Activated naive CD4-positive, alpha-beta T cell treated with anti-CD3 and anti-CD28 coated beads for 36 hours (primary cell): ENCODE measurements at regions not wholly inside any gene's neighbourhood (a gene's known extent, or its start where the extent isn't known, plus 50 kb on each side); places are given as distances from the start of the nearest gene placed in this dataset.

Experiments used
- CTCF ChIA-PET: fragments of 350-600 bp; sonication (Branson Sonifier 250); formaldehyde crosslinking; loops from one replicate; lab custom pipeline; 2021; ENCODE audit warnings: antibody characterized with exemption; lab: Charles Lee
- DNase-seq: peaks from one replicate; pipeline ENCODE4 v3.0.0-alpha.2; 2020
- H3K27ac Mint-ChIP-seq: one replicate; pipeline ENCODE4 v1.8.0; 2021; ENCODE audit warnings: mild to moderate bottlenecking, mixed read lengths
- H3K27me3 Mint-ChIP-seq: one replicate; pipeline ENCODE4 v1.8.0; 2021; ENCODE audit warnings: low read depth, mixed read lengths
- H3K36me3 Mint-ChIP-seq: one replicate; pipeline ENCODE4 v1.8.0; 2021; ENCODE audit warnings: low read depth, mixed read lengths
- H3K4me1 Mint-ChIP-seq: one replicate; pipeline ENCODE4 v1.8.0; 2021; ENCODE audit warnings: low read depth, mixed read lengths
- H3K4me3 Mint-ChIP-seq: one replicate; pipeline ENCODE4 v1.8.0; 2021; ENCODE audit warnings: mild to moderate bottlenecking, moderate library complexity, mixed read lengths
- H3K9me3 Mint-ChIP-seq: one replicate; pipeline ENCODE4 v1.8.0; 2021; ENCODE audit warnings: mixed read lengths
- intact Hi-C: fragments of 100-400 bp; cut with micrococcal nuclease; formaldehyde crosslinking; loops from one replicate; pipeline ENCODE4 v1.15.1; 2023

GRCh38 chr9:79952401-79952800, 380.6 kb downstream of the TLE4 start:
- H3K27me3 Mint-ChIP-seq: no peaks in the 10 kb centered on the region
- no peak overlapping the region for H3K4me3 Mint-ChIP-seq
- CTCF ChIA-PET: no interaction called here
- no peak for DNase-seq
- H3K27ac Mint-ChIP-seq: no peak overlapping the region
- H3K4me1 Mint-ChIP-seq: no peaks in the 10 kb centered on the region
- intact Hi-C loops: no loop called here
- peaks cover 7% of the 10 kb centered on the region for H3K9me3 Mint-ChIP-seq
- no peaks in the 10 kb centered on the region for H3K36me3 Mint-ChIP-seq

GRCh38 chr9:79946712-79947111, 374.9 kb downstream of the TLE4 start:
- DNase-seq: no peak
- Mint-ChIP-seq H3K9me3 (no peaks in the 10 kb centered on the region), H3K36me3 (no peaks in the 10 kb centered on the region), H3K4me1 (no peaks in the 10 kb centered on the region), H3K27me3 (no peaks in the 10 kb centered on the region), H3K27ac (no peak overlapping the region), H3K4me3 (no peak overlapping the region)
- intact Hi-C loops: loop anchor here (5.0 kb wide), 1 partner anchor 374 kb away; the partner anchor contains the start of gene TLE4
- CTCF ChIA-PET: interaction anchor here (0.6 kb wide), 1 partner anchor 814 kb away, joined by 3 read pairs; no protein-coding TSS in a partner anchor

DNA sequence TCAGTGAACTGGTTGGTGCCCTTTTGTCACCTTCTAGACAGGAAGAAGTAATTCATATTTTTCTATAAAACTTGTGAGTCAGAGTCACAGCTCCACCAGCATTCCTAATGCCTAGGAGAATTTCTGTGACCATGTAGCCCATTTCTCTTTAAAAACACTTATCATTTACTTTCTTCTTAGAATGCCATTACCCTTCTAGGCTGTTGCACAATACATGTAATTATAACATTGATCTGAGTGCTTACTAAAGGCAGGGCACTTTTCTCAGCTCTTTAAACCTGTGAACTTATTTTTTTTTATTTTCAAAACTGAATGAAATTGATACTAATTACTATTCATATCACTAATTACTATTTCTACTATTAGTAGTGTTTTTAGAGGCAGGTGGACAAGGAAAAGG, 373.7 kb downstream of the TLE4 start:
- CTCF ChIA-PET: interaction anchor here (1.1 kb wide), 1 partner anchor 10 kb away, joined by 5 read pairs; no protein-coding TSS in a partner anchor
- no peak for DNase-seq
- no peaks in the 10 kb centered on the region for H3K9me3 Mint-ChIP-seq
- intact Hi-C loops: loop anchor here (2.0 to 5.0 kb wide), 2 partner anchors 373 to 475 kb away; partner anchors contain the start of gene TLE4
- H3K27ac Mint-ChIP-seq: no peak overlapping the region
- no peak overlapping the region for H3K4me3 Mint-ChIP-seq
- H3K36me3 Mint-ChIP-seq: no peaks in the 10 kb centered on the region
- H3K4me1 Mint-ChIP-seq: no peaks in the 10 kb centered on the region
- no peaks in the 10 kb centered on the region for H3K27me3 Mint-ChIP-seq

DNA sequence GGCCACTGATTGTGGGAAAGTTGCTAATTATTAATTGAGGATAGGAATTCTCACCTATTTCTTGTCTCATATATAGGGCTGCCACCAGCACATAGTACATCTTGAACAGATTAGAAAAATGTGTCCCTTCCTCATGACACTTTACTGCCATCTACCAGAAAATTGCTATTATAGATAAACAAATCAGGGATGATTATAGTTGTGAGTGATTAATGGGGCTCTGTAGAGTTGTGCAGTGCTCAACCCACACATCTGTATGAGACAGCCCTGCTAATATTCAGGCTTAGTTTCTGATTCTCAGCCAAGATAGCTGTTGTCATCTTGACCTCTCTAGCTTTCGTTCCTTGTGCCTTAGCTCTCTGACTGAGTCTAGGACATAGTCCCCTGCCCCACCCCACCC, 373.3 kb downstream of the TLE4 start:
- Mint-ChIP-seq H3K4me1 (no peaks in the 10 kb centered on the region), H3K4me3 (no peak overlapping the region), H3K9me3 (no peaks in the 10 kb centered on the region), H3K27ac (no peak overlapping the region), H3K36me3 (no peaks in the 10 kb centered on the region), H3K27me3 (no peaks in the 10 kb centered on the region)
- CTCF ChIA-PET: interaction anchor here (1.1 kb wide), 1 partner anchor 10 kb away, joined by 5 read pairs; no protein-coding TSS in a partner anchor
- intact Hi-C loops: loop anchor here (2.0 to 5.0 kb wide), 2 partner anchors 373 to 474 kb away; partner anchors contain the start of gene TLE4
- no peak for DNase-seq

DNA sequence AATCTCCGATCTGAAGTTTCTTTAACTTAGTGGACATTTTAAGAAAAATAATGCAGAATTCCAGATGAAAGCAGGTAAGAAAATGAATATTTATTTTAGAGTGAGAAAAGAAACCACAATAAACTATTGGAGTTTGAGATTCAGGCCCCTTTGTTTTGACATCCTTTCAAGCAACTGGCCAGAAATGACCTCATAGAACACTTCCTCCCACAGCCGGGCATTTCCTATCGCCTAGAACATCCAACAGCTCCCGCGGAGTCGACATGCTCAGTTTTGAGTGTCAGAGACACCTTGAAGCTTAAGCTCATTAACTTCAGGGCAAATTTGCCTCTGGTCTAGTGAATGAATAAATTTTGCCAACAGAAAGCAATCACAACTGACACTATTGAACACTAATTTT, 369.2 kb downstream of the TLE4 start:
- DNase-seq: no peak
- intact Hi-C loops: no loop called here
- Mint-ChIP-seq H3K27ac (no peak overlapping the region), H3K4me3 (no peak overlapping the region), H3K36me3 (no peaks in the 10 kb centered on the region), H3K4me1 (no peaks in the 10 kb centered on the region), H3K27me3 (no peaks in the 10 kb centered on the region), H3K9me3 (no peaks in the 10 kb centered on the region)
- CTCF ChIA-PET: no interaction called here

DNA sequence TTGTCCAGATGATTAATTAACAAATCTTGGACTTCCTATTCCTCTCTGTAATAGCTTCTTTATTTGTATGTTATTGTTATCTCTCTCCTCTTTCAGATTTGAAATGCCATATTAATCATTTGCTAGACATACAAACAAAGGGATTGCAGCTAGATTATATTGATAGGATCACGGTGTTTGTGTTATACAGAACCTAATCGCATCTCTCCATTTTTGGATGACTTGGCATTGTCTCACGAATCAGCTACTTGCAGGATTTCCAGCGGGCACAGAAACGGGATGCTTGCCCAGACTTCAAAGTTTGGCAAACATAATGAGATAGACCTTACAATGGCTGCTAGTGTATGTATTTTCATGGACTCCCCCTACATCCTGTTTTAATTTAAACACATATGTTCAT, 368.1 kb downstream of the TLE4 start:
- DNase-seq: no peak
- intact Hi-C loops: no loop called here
- Mint-ChIP-seq H3K36me3 (no peaks in the 10 kb centered on the region), H3K4me1 (no peaks in the 10 kb centered on the region), H3K4me3 (no peak overlapping the region), H3K27me3 (no peaks in the 10 kb centered on the region), H3K9me3 (no peaks in the 10 kb centered on the region), H3K27ac (no peak overlapping the region)
- CTCF ChIA-PET: no interaction called here

- Mint-ChIP-seq H3K4me3 (no peak overlapping the region), H3K9me3 (no peaks in the 10 kb centered on the region)
- CTCF ChIA-PET: no interaction called here
Observed at GRCh38 chr9:79936336-79936735, 364.6 kb downstream of the TLE4 start.

DNA sequence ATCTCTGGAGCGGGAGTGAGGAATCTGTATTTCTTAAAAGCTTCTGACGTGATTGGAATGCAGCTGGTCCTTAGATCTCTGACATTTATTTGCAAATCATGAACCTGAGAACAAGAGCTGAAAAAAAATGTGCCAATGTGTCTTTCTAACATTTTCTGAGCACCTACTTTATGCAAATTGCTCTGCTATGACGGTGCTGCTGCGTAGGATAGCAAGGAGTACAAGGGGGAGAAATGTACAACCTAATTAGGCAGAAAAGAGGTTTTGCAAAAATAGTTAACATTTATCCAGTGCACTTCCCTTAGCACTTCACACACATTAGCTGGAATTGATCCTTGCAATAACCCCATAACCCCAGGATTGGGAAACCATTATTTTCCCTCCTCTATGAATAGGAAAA, 357.5 kb downstream of the TLE4 start:
- no peak overlapping the region for H3K27ac Mint-ChIP-seq
- CTCF ChIA-PET: interaction anchor here (0.6 kb wide), 1 partner anchor 93 kb away, joined by 3 read pairs; no protein-coding TSS in a partner anchor
- intact Hi-C loops: no loop called here
- H3K9me3 Mint-ChIP-seq: no peaks in the 10 kb centered on the region
- no peak for DNase-seq
- no peaks in the 10 kb centered on the region for H3K4me1 Mint-ChIP-seq
- no peak overlapping the region for H3K4me3 Mint-ChIP-seq
- H3K36me3 Mint-ChIP-seq: no peaks in the 10 kb centered on the region
- no peaks in the 10 kb centered on the region for H3K27me3 Mint-ChIP-seq

More at GRCh38 chr9:79936336-79936735, 364.6 kb downstream of the TLE4 start:
- Mint-ChIP-seq H3K27me3 (no peaks in the 10 kb centered on the region), H3K36me3 (no peaks in the 10 kb centered on the region), H3K27ac (no peak overlapping the region), H3K4me1 (no peaks in the 10 kb centered on the region)
- intact Hi-C loops: no loop called here
- no peak for DNase-seq

DNA sequence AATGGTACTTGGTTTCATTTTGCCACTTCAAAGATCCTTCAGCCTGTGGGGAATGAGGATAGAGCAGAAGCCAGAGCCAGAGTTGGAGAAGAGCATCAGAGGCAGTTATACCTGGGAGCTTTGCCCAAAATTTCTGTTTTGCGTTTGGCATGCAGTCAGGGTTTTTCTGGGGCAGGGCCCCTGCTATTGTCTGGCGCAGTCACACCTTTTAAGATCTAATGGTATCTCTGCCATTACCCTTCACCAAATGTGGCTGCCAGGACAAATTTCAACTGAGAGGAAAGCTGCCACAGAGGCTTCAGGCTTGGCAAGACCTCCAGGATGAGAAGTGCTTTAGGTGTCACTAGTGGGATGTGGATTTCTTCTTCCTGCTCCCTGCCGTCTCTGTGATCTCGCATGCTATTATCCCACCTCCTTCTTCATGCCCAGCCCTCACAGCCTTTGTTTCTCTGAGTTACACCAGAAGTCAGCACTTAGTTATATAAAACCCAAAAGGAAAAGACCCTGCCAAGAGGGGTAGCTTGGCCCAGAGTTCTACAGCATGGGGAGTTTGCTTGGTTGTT, 357.0 kb downstream of the TLE4 start:
- H3K27ac Mint-ChIP-seq: no peak overlapping the region
- H3K4me3 Mint-ChIP-seq: no peak overlapping the region
- no peak for DNase-seq
- intact Hi-C loops: no loop called here
- H3K27me3 Mint-ChIP-seq: no peaks in the 10 kb centered on the region
- H3K36me3 Mint-ChIP-seq: no peaks in the 10 kb centered on the region
- no peaks in the 10 kb centered on the region for H3K9me3 Mint-ChIP-seq
- no peaks in the 10 kb centered on the region for H3K4me1 Mint-ChIP-seq
- CTCF ChIA-PET: interaction anchor here (0.6 kb wide), 1 partner anchor 93 kb away, joined by 3 read pairs; no protein-coding TSS in a partner anchor

DNA sequence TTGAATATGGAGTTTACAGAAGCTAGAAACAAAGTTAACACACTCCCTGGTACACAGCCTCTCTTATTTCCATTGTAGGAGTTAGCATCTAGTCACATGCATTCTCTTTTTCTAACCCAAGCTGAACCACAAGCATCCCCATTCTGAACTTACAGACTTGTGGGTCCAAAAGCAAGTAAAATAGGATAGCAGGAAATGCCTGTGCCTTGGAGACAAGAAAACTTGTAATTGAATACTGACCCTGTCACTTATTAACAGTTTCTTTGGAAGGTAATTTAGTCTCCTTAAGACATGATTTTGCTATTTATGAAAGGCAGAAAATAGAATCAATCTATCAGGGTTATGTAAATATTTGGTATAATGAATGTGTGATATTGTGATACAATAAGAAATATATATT, 353.6 kb downstream of the TLE4 start:
- H3K27ac Mint-ChIP-seq: no peak overlapping the region
- DNase-seq: no peak
- H3K4me1 Mint-ChIP-seq: no peaks in the 10 kb centered on the region
- no peaks in the 10 kb centered on the region for H3K9me3 Mint-ChIP-seq
- CTCF ChIA-PET: no interaction called here
- intact Hi-C loops: no loop called here
- no peaks in the 10 kb centered on the region for H3K27me3 Mint-ChIP-seq
- no peaks in the 10 kb centered on the region for H3K36me3 Mint-ChIP-seq
- no peak overlapping the region for H3K4me3 Mint-ChIP-seq

- no peaks in the 10 kb centered on the region for H3K4me1 Mint-ChIP-seq
Observed at GRCh38 chr9:79924836-79925235, 353.1 kb downstream of the TLE4 start.

DNA sequence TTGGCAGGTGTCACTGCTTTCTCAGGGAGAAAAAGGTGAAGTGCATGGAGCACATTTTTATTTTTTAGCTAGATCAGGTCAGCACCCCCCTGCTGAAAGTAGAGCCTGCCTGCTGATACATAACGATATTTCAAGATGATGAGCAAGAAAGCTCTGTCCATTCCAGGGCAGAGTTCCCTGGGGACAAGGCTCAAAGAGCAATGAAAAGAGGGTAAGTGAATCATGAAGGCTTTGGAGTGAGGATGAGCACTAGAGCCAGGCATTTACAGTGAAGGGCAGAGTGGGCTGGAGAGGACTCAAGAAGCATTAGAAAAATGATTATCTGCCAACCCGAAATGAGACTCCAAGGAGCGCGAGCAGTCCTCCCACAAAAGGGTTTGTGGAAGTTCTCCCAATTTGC, 345.7 kb downstream of the TLE4 start:
- intact Hi-C loops: no loop called here
- no peak overlapping the region for H3K27ac Mint-ChIP-seq
- CTCF ChIA-PET: no interaction called here
- no peaks in the 10 kb centered on the region for H3K27me3 Mint-ChIP-seq
- H3K36me3 Mint-ChIP-seq: no peaks in the 10 kb centered on the region
- no peaks in the 10 kb centered on the region for H3K9me3 Mint-ChIP-seq
- no peak for DNase-seq
- no peaks in the 10 kb centered on the region for H3K4me1 Mint-ChIP-seq
- H3K4me3 Mint-ChIP-seq: no peak overlapping the region

More at GRCh38 chr9:79924836-79925235, 353.1 kb downstream of the TLE4 start:
- CTCF ChIA-PET: no interaction called here
- DNase-seq: no peak
- Mint-ChIP-seq H3K9me3 (no peaks in the 10 kb centered on the region), H3K4me3 (no peak overlapping the region), H3K27ac (no peak overlapping the region), H3K36me3 (no peaks in the 10 kb centered on the region), H3K27me3 (no peaks in the 10 kb centered on the region)
- intact Hi-C loops: no loop called here

GRCh38 chr9:79913867-79914266, 342.1 kb downstream of the TLE4 start:
- H3K4me1 Mint-ChIP-seq: no peaks in the 10 kb centered on the region
- CTCF ChIA-PET: no interaction called here
- H3K36me3 Mint-ChIP-seq: no peaks in the 10 kb centered on the region
- DNase-seq: no peak
- no peak overlapping the region for H3K27ac Mint-ChIP-seq
- no peaks in the 10 kb centered on the region for H3K9me3 Mint-ChIP-seq
- no peaks in the 10 kb centered on the region for H3K27me3 Mint-ChIP-seq
- intact Hi-C loops: no loop called here
- H3K4me3 Mint-ChIP-seq: no peak overlapping the region
